GM12878 (cell line): ENCODE measurements at regions not wholly inside any gene's neighbourhood (a gene's known extent, or its start where the extent isn't known, plus 50 kb on each side); places are given as distances from the start of the nearest gene placed in this dataset.

Source experiments
- CTCF ChIP-seq, 3 experiments: IDR thresholded peaks in 2 of 3; conservative IDR thresholded peaks in 1 of 3; 2 replicates each; pipeline ENCODE4 v1.5.1; 2011; ENCODE audit warnings: low read depth in 3 of 3, low read length in 3 of 3, mild to moderate bottlenecking in 3 of 3, control low read depth in 2 of 3, moderate library complexity in 2 of 3, inconsistent platforms in 1 of 3, mixed read lengths in 1 of 3; ENCODE audit not compliant: control insufficient read depth in 2 of 3, insufficient read depth in 1 of 3; ENCODE audit errors: extremely low read depth in 1 of 3
- DPF2 ChIP-seq: fragments of 450-650 bp; IDR thresholded peaks from 2 replicates; pipeline ENCODE4 v1.6.1; 2017; ENCODE audit warnings: mild to moderate bottlenecking
- EGR1 ChIP-seq, 2 experiments: IDR thresholded peaks; 1 replicate in 1 of 2; 2 replicates in 1 of 2; pipeline ENCODE4 v1.6.1; 2011 to 2012; ENCODE audit warnings: low read depth in 2 of 2, low read length in 2 of 2, borderline replicate concordance in 1 of 2, mild to moderate bottlenecking in 1 of 2, moderate library complexity in 1 of 2
- ELK1 ChIP-seq: IDR thresholded peaks from 2 replicates; pipeline ENCODE4 v1.6.1; 2012; ENCODE audit warnings: low read depth, low read length, improper control_type of control experiment
- FOS ChIP-seq: IDR thresholded peaks from 3 replicates; pipeline ENCODE4 v1.6.1; 2011; ENCODE audit warnings: borderline replicate concordance; ENCODE audit not compliant: insufficient read length; ENCODE audit errors: extremely low read depth
- GATAD2B ChIP-seq: fragments of 450-650 bp; conservative IDR thresholded peaks from 2 replicates; pipeline ENCODE4 v1.6.1; 2017; ENCODE audit warnings: low read depth, mild to moderate bottlenecking, moderate library complexity
- REST ChIP-seq: IDR thresholded peaks from 2 replicates; pipeline ENCODE4 v1.6.1; 2012; ENCODE audit warnings: mild to moderate bottlenecking, low read depth, low read length
- SREBF1 ChIP-seq: IDR thresholded peaks from 2 replicates; pipeline ENCODE4 v1.6.1; 2012; ENCODE audit warnings: mild to moderate bottlenecking, low read length
- SRF ChIP-seq, 2 experiments: IDR thresholded peaks; 2 replicates each; pipeline ENCODE4 v1.6.1; 2011; ENCODE audit warnings: low read depth in 2 of 2, low read length in 2 of 2, mild to moderate bottlenecking in 1 of 2, moderate library complexity in 1 of 2
- TCF3 ChIP-seq: IDR thresholded peaks from 2 replicates; pipeline ENCODE4 v1.6.1; 2012; ENCODE audit warnings: low read depth, mild to moderate bottlenecking, low read length, borderline replicate concordance; ENCODE audit not compliant: insufficient read depth
- YY1 ChIP-seq: IDR thresholded peaks from 2 replicates; pipeline ENCODE4 v1.6.1; 2011; ENCODE audit warnings: low read depth, mild to moderate bottlenecking, low read length
- ZBTB33 ChIP-seq: fragments of 450-650 bp; IDR thresholded peaks from 2 replicates; pipeline ENCODE4 v1.6.1; 2017; ENCODE audit warnings: mild to moderate bottlenecking

GRCh38 chr17:77598241-77598620 lies 360.3 kb upstream of the TNRC6C start:
- TF ChIP-seq REST: no peak
- no peak for TF ChIP-seq ELK1
- no peak for TF ChIP-seq EGR1 (IDR thresholded peaks at IDR 0.05; ENCODE audit: borderline replicate concordance in 1 of 2, low read depth in 2 of 2, low read length in 2 of 2)
- TF ChIP-seq TCF3: no peak
- no peak for TF ChIP-seq YY1
- no peak for TF ChIP-seq DPF2
- TF ChIP-seq ZBTB33: no peak
- no peak for TF ChIP-seq GATAD2B
- TF ChIP-seq FOS: no peak
- TF ChIP-seq CTCF (IDR thresholded peaks at IDR 0.05 in 2 of 3, conservative IDR thresholded peaks at IDR 0.05 in 1 of 3; ENCODE audit: control insufficient read depth in 2 of 3, extremely low read depth in 1 of 3, insufficient read depth in 1 of 3, low read depth in 3 of 3, low read length in 3 of 3): no peak
- no peak for TF ChIP-seq SREBF1
- TF ChIP-seq SRF (IDR thresholded peaks at IDR 0.05; ENCODE audit: low read depth in 2 of 2, low read length in 2 of 2): no peak
